Spleen (tissue), 11 donors: ENCODE measurements at regions not wholly inside any gene's neighbourhood (a gene's known extent, or its start where the extent isn't known, plus 50 kb on each side); places are given as distances from the start of the nearest gene placed in this dataset.

ENCODE experiments used
- DNase-seq: peaks from one replicate; pipeline ENCODE4 v3.0.0-alpha.2; 2020
- H3K27ac ChIP-seq, 8 donors: fragments of 200-600 bp; sonication (generic) in 7 of 8; 1 replicate in 4 of 8; 2 replicates in 4 of 8; pipeline versions ENCODE4 v1.5.0 to v1.8.0; 2016 to 2021; ENCODE audit warnings: inconsistent platforms in 4 of 8, mild to moderate bottlenecking in 4 of 8, moderate library complexity in 1 of 8
- H3K27me3 ChIP-seq, 7 donors: fragments of 200-600 bp; sonication (generic) in 6 of 7; replicated peaks in 1 of 7; 1 replicate in 4 of 7; 2 replicates in 3 of 7; pipeline versions ENCODE4 v1.5.0 to v1.8.0; 2016 to 2021; ENCODE audit warnings: inconsistent platforms in 3 of 7, mild to moderate bottlenecking in 1 of 7
- H3K36me3 ChIP-seq, 6 donors: fragments of 200-600 bp; sonication (generic) in 5 of 6; 1 replicate in 4 of 6; 2 replicates in 2 of 6; pipeline versions ENCODE4 v1.5.0 to v1.8.0; 2016 to 2021; ENCODE audit warnings: inconsistent platforms in 2 of 6
- H3K4me1 ChIP-seq, 6 donors: fragments of 200-600 bp; sonication (generic) in 5 of 6; 1 replicate in 3 of 6; 2 replicates in 3 of 6; pipeline versions ENCODE4 v1.5.0 to v1.8.0; 2016 to 2021; ENCODE audit warnings: inconsistent platforms in 3 of 6
- H3K4me3 ChIP-seq, 8 donors: fragments of 200-600 bp; sonication (generic) in 7 of 8; 1 replicate in 4 of 8; 2 replicates in 4 of 8; pipeline versions ENCODE4 v1.5.0 to v1.8.0; 2016 to 2021; ENCODE audit warnings: inconsistent platforms in 4 of 8, mild to moderate bottlenecking in 4 of 8, moderate library complexity in 2 of 8
- H3K9me3 ChIP-seq, 8 donors: fragments of 200-600 bp; sonication (generic) in 7 of 8; 1 replicate in 4 of 8; 2 replicates in 4 of 8; pipeline versions ENCODE4 v1.5.0 to v1.8.0; 2016 to 2021; ENCODE audit warnings: inconsistent platforms in 4 of 8
- CTCF ChIP-seq, 11 experiments: fragments of 200-600 bp in 7 of 11; fragments of 450-650 bp in 4 of 11; sonication (generic) in 4 of 11; IDR thresholded peaks in 8 of 11; conservative IDR thresholded peaks in 3 of 11; 1 replicate in 7 of 11; 2 replicates in 4 of 11; pipeline versions ENCODE4 v1.4.0 to v1.8.0; 2016 to 2021; ENCODE audit warnings: antibody characterized with exemption in 11 of 11, inconsistent platforms in 4 of 11, mild to moderate bottlenecking in 1 of 11
- POLR2A ChIP-seq, 3 donors: fragments of 450-650 bp; IDR thresholded peaks; one replicate each; pipeline ENCODE4 v1.5.1; 2017; ENCODE audit warnings: antibody characterized with exemption in 3 of 3, mild to moderate bottlenecking in 1 of 3
- POLR2AphosphoS5 ChIP-seq, 3 donors: sonication (generic); formaldehyde crosslinking; IDR thresholded peaks; one replicate each; pipeline ENCODE4 v1.5.1; 2017; ENCODE audit warnings: antibody characterized with exemption in 3 of 3
- WGBS, 5 donors: extraction: QIAGEN DNeasy Blood & Tissue Kit in 3 of 5; methylation state at CpG; one replicate each; pipeline versions ENCODE4 v1.1.5 to v1.1.7; 2013 to 2018; 5-methylcytosine and 5-hydroxymethylcytosine counted together
- intact Hi-C: fragments of 100-400 bp; cut with DNase I; formaldehyde crosslinking; loops from one replicate; pipeline ENCODE4 v1.15.0; 2023; ENCODE audit warnings: low total_unique reads
- donor health status: healthy with polysubstance abuse.
- donor health status: DM: no; HTN: no; CAD: no; lungs with moderate emphysema.
- donor health status: DM: no; HTN: no; CAD: no.
- donor health status: Bipolar disorder and iron deficiency.
- donor health status: healthy.
- donor health status: DM: no; HTN: no; CAD: no.
- donor health status: DM: yes; HTN: yes; CAD: no.

DNA sequence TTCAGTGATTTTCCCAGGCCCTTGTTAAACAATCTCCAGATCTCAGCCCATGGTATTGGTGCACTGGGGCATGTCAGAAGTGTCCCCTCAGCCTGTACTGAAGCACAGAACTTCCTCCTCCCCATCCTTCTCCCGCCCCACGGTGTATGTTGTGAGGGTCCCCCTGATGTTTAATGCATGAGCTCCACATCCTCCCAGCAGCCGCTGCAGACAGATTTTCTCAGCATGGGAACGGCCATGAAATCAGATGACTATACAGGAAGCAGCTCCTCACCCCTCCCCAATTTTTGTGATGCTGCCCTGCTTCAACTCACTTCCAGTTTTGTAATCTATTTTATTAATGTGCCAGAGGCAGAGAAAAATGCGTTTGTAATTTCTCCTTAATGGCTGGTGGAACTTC, 406.0 kb downstream of the MIAT start:
- Histone ChIP-seq H3K27ac (no peak overlapping the region), H3K9me3 (no peaks in the 10 kb centered on the region), H3K27me3 (peaks cover 0 to 80% (median 0%) of the 10 kb centered on the region in 7 donors), H3K4me3 (no peak overlapping the region), H3K4me1 (no peaks in the 10 kb centered on the region), H3K36me3 (no peaks in the 10 kb centered on the region)
- no peak for DNase-seq
- intact Hi-C loops, result loop anchor here (10.0 kb wide), 1 partner anchor 61 kb away; no protein-coding TSS in a partner anchor
- 4 to 9% (median 7%) methylated on average over 5 of the region's 5 CpGs for WGBS, 5 donors
- TF ChIP-seq POLR2AphosphoS5 (IDR thresholded peaks at IDR 0.05), result no peak
- no peak for TF ChIP-seq CTCF (IDR thresholded peaks at IDR 0.05 in 8 of 11, conservative IDR thresholded peaks at IDR 0.05 in 3 of 11)
- TF ChIP-seq POLR2A (IDR thresholded peaks at IDR 0.05), result no peak

DNA sequence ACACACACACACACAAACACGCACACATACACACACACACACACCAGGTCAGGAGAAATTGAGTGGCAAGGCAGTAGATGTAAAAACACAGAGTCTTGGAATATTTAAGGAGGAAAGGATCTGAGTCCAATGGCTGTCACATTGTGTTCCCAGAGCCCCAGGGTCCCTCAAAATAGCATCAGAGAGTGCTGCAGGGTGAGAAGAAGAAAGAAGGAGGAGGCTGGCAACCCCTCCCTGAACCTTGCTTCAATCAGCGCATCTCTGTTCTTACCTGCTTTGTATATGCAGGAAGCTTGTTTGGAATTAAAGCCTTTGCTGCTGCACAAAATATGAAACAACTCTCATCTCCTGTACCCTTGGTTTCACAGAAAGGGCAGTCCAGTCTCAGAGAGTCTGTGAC, 406.5 kb downstream of the MIAT start:
- 67 to 83% (median 78%) methylated on average over 2 of the region's 2 CpGs for WGBS, 5 donors
- no peak for DNase-seq
- H3K27me3 ChIP-seq, result peaks cover 0 to 85% (median 0%) of the 10 kb centered on the region in 7 donors
- no peaks in the 10 kb centered on the region for H3K36me3 ChIP-seq
- no peaks in the 10 kb centered on the region for H3K9me3 ChIP-seq
- no peak for TF ChIP-seq POLR2A (IDR thresholded peaks at IDR 0.05)
- TF ChIP-seq POLR2AphosphoS5 (IDR thresholded peaks at IDR 0.05), result no peak
- no peak for TF ChIP-seq CTCF (IDR thresholded peaks at IDR 0.05 in 8 of 11, conservative IDR thresholded peaks at IDR 0.05 in 3 of 11)
- intact Hi-C loops, result loop anchor here (10.0 kb wide), 1 partner anchor 61 kb away; no protein-coding TSS in a partner anchor
- no peaks in the 10 kb centered on the region for H3K4me1 ChIP-seq
- H3K4me3 ChIP-seq, result no peak overlapping the region
- H3K27ac ChIP-seq, result no peak overlapping the region

- no peak overlapping the region for H3K27ac ChIP-seq
- TF ChIP-seq CTCF (IDR thresholded peaks at IDR 0.05 in 8 of 11, conservative IDR thresholded peaks at IDR 0.05 in 3 of 11) (no peak), POLR2A (IDR thresholded peaks at IDR 0.05) (no peak), POLR2AphosphoS5 (IDR thresholded peaks at IDR 0.05) (no peak)
- 19 to 28% (median 26%) methylated on average over 1 of the region's 1 CpG for WGBS, 5 donors
- H3K4me1 ChIP-seq, result no peaks in the 10 kb centered on the region
- H3K4me3 ChIP-seq, result no peak overlapping the region
- H3K27me3 ChIP-seq, result peaks cover 0 to 82% (median 0%) of the 10 kb centered on the region in 7 donors
- DNase-seq, result no peak
- intact Hi-C loops, result loop anchor here (10.0 kb wide), 1 partner anchor 60 kb away; no protein-coding TSS in a partner anchor
- no peaks in the 10 kb centered on the region for H3K9me3 ChIP-seq
- no peaks in the 10 kb centered on the region for H3K36me3 ChIP-seq
Observed at GRCh38 chr22:27064386-27064785, 407.0 kb downstream of the MIAT start.

DNA sequence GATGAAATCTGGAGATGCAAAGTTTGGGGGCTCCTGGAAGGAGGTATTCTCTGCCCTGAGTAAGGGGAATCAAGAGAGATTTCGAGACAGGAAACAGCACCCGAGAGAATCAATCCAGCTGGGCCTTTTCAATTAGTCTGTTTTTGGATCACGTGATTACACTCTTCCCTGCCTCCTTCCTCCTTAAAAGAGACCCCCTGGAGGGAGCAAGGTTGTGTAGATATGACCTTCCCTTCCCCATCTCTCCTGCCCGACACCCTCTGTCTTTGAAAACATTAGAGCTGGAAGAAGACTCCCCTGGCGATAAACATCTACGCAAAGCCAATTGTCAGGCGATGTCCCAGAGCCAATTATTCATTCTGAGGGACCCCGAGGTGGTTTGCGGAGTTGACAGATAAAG, 407.9 kb downstream of the MIAT start:
- no peak for DNase-seq
- Histone ChIP-seq H3K4me3 (no peak overlapping the region), H3K4me1 (no peaks in the 10 kb centered on the region), H3K36me3 (no peaks in the 10 kb centered on the region), H3K9me3 (no peaks in the 10 kb centered on the region), H3K27me3 (peaks cover 0 to 80% (median under 1%) of the 10 kb centered on the region in 7 donors), H3K27ac (no peak overlapping the region)
- intact Hi-C loops, result loop anchor here (10.0 kb wide), 1 partner anchor 60 kb away; no protein-coding TSS in a partner anchor
- TF ChIP-seq POLR2AphosphoS5 (IDR thresholded peaks at IDR 0.05) (no peak), CTCF (IDR thresholded peaks at IDR 0.05 in 8 of 11, conservative IDR thresholded peaks at IDR 0.05 in 3 of 11) (no peak), POLR2A (IDR thresholded peaks at IDR 0.05) (no peak)
- WGBS, 5 donors, result 35 to 45% (median 41%) methylated on average over 8 to 9 of the region's 9 CpGs
